A549 (cell line): ENCODE measurements at regions not wholly inside any gene's neighbourhood (a gene's known extent, or its start where the extent isn't known, plus 50 kb on each side); places are given as distances from the start of the nearest gene placed in this dataset.

ENCODE experiments used
- ATAC-seq, 2 experiments: fragments of 200-7000 bp in 1 of 2; fragments of >200 bp in 1 of 2; cut with Nextera tagmentation in 1 of 2; cut with Tn5 transposase in 1 of 2; 3 replicates each; pipeline versions ENCODE4 v1.8.0 to v1.9.1; 2018 to 2020; ENCODE audit warnings: mild to moderate bottlenecking in 1 of 2, moderate library complexity in 1 of 2
- CTCF ChIA-PET: fragments of 300-600 bp; sonication (Branson Sonifier 250); formaldehyde crosslinking; extraction: SDS; loops from one replicate; lab custom pipeline; 2021; ENCODE audit warnings: antibody characterized with exemption, inconsistent platforms; lab: Yijun Ruan, JAX
- POLR2A ChIA-PET: fragments of 350-600 bp; formaldehyde crosslinking; extraction: SDS; loops from one replicate; lab custom pipeline; 2021; ENCODE audit warnings: antibody characterized with exemption, inconsistent platforms; lab: Yijun Ruan, JAX
- DNase-seq, 2 experiments: peaks; one replicate each; pipeline versions ENCODE4 v3.0.0 to v3.0.0-alpha.2; 2011 to 2016; ENCODE audit warnings: low read depth in 1 of 2, low spot score in 1 of 2
- FAIRE-seq: peaks from 2 replicates; lab custom pipeline; 2011; peaks lifted over from hg19 to GRCh38; lab: Jason Lieb, UNC
- H3K27ac ChIP-seq, 2 experiments: fragments of >200 bp; sonication (Bioruptor Twin); formaldehyde crosslinking; 3 replicates each; pipeline ENCODE4 v1.5.1; 2016 to 2017
- H3K4me1 ChIP-seq: fragments of >200 bp; sonication (Bioruptor Twin); formaldehyde crosslinking; 3 replicates; pipeline ENCODE4 v1.6.1; 2016
- H3K4me2 ChIP-seq: fragments of >200 bp; sonication (Bioruptor Twin); formaldehyde crosslinking; 3 replicates; pipeline ENCODE4 v1.6.1; 2016
- H3K4me3 ChIP-seq: fragments of >200 bp; sonication (Bioruptor Twin); formaldehyde crosslinking; 3 replicates; pipeline ENCODE4 v1.5.1; 2016
- H3K9me3 ChIP-seq: fragments of >200 bp; sonication (Bioruptor Twin); formaldehyde crosslinking; 3 replicates; pipeline ENCODE4 v1.6.1; 2016
- CBX2 ChIP-seq: fragments of 200-600 bp; sonication (generic); IDR thresholded peaks from 2 replicates; pipeline ENCODE4 v1.6.1; 2016; ENCODE audit warnings: low read depth, mild to moderate bottlenecking, borderline replicate concordance
- CBX8 ChIP-seq: fragments of 200-600 bp; sonication (generic); IDR thresholded peaks from 2 replicates; pipeline ENCODE4 v1.6.1; 2016
- CTCF ChIP-seq: fragments of >200 bp; sonication (Bioruptor Twin); formaldehyde crosslinking; IDR thresholded peaks from 3 replicates; pipeline ENCODE4 v1.5.1; 2016
- E2F6 ChIP-seq: IDR thresholded peaks from 2 replicates; pipeline ENCODE4 v1.6.1; 2012; ENCODE audit warnings: low read depth, borderline replicate concordance
- EHF ChIP-seq: fragments of 250-450 bp; sonication (Bioruptor Pico); IDR thresholded peaks from 2 replicates; pipeline ENCODE4 v1.5.0; 2020; ENCODE audit warnings: mild to moderate bottlenecking
- EHMT2 ChIP-seq: fragments of 200-600 bp; sonication (generic); IDR thresholded peaks from 2 replicates; pipeline ENCODE4 v1.6.1; 2016; ENCODE audit warnings: antibody characterized with exemption, low read depth, mild to moderate bottlenecking, moderate library complexity
- ELK1 ChIP-seq: fragments of 150-350 bp; IDR thresholded peaks from 2 replicates; pipeline ENCODE4 v1.6.1; 2014; ENCODE audit warnings: low read depth, mild to moderate bottlenecking, low read length
- FOSL2 ChIP-seq, 2 experiments: fragments of 450-650 bp in 1 of 2; fragments of >200 bp in 1 of 2; sonication (Bioruptor Twin) in 1 of 2; formaldehyde crosslinking; IDR thresholded peaks; 2 replicates each; pipeline versions ENCODE4 v1.5.0 to v1.6.1; 2016 to 2020; ENCODE audit warnings: mild to moderate bottlenecking in 1 of 2, moderate library complexity in 1 of 2
- KDM5A ChIP-seq: fragments of 200-600 bp; sonication (generic); IDR thresholded peaks from 2 replicates; pipeline ENCODE4 v1.6.1; 2016; ENCODE audit warnings: antibody characterized with exemption, mild to moderate bottlenecking
- MAFK ChIP-seq: fragments of 450-650 bp; IDR thresholded peaks from 2 replicates; pipeline ENCODE4 v1.6.1; 2014; ENCODE audit not compliant: partially characterized antibody
- NFE2L2 ChIP-seq: fragments of 150-350 bp; conservative IDR thresholded peaks from 2 replicates; pipeline ENCODE4 v1.6.1; 2014; ENCODE audit warnings: low read length
- POLR2A ChIP-seq: IDR thresholded peaks from 2 replicates; pipeline ENCODE4 v1.6.1; 2012; ENCODE audit warnings: mild to moderate bottlenecking, low read length
- POLR2AphosphoS2 ChIP-seq: conservative IDR thresholded peaks from 2 replicates; pipeline ENCODE4 v1.6.1; 2012; ENCODE audit warnings: low read length, improper control_type of control experiment, inconsistent platforms
- RARB ChIP-seq: fragments of 250-450 bp; sonication (Bioruptor Pico); IDR thresholded peaks from 2 replicates; pipeline ENCODE4 v1.8.0; 2021; ENCODE audit warnings: mild to moderate bottlenecking, moderate library complexity
- SMC3 ChIP-seq: fragments of >200 bp; sonication (Bioruptor Twin); formaldehyde crosslinking; IDR thresholded peaks from 3 replicates; pipeline ENCODE4 v1.6.1; 2018; ENCODE audit warnings: inconsistent platforms
- ZC3H11A ChIP-seq: fragments of 450-650 bp; IDR thresholded peaks from 2 replicates; pipeline ENCODE4 v1.6.1; 2014; ENCODE audit warnings: antibody characterized with exemption, mild to moderate bottlenecking
- ZNF302 ChIP-seq: fragments of 250-450 bp; sonication (Bioruptor Pico); IDR thresholded peaks from 2 replicates; pipeline ENCODE4 v1.9.0; 2021; ENCODE audit warnings: inconsistent platforms, mild to moderate bottlenecking, moderate library complexity
- ZSCAN20 ChIP-seq: fragments of 250-450 bp; sonication (Bioruptor Pico); IDR thresholded peaks from 2 replicates; pipeline ENCODE4 v1.8.0; 2022; ENCODE audit warnings: mild to moderate bottlenecking, moderate library complexity
- WGBS: methylation state at CpG from one replicate; pipeline ENCODE4 v1.1.6; 2017; ENCODE audit errors: missing lambda C conversion rate; 5-methylcytosine and 5-hydroxymethylcytosine counted together

GRCh38 chr7:51693258-51693657 is 376.6 kb upstream of the COBL start:
- Histone ChIP-seq H3K4me2 (no peak overlapping the region), H3K4me3 (no peak overlapping the region), H3K27ac (no peak overlapping the region), H3K9me3 (no peaks in the 10 kb centered on the region), H3K4me1 (no peaks in the 10 kb centered on the region)
- POLR2A ChIA-PET, result no interaction called here
- CTCF ChIA-PET, result no interaction called here
- FAIRE-seq (no peak), DNase-seq (no peak), ATAC-seq (no peak)
- WGBS, result 3% methylated on average over 5 of the region's 5 CpGs
- TF ChIP-seq KDM5A (no peak), ZNF302 (CRISPR knock-in tag) (no peak), ZC3H11A (no peak), SMC3 (no peak), ELK1 (no peak), CTCF (no peak), CBX8 (no peak), EHMT2 (no peak), E2F6 (no peak), ZSCAN20 (CRISPR knock-in tag) (no peak), NFE2L2 (no peak), POLR2AphosphoS2 (no peak), FOSL2 (IDR thresholded peaks at IDR 0.05) (no peak), FOSL2 (CRISPR knock-in tag; IDR thresholded peaks at IDR 0.05) (no peak), EHF (CRISPR knock-in tag) (no peak), POLR2A (no peak), CBX2 (no peak)

GRCh38 chr7:51689547-51689946 is 372.9 kb upstream of the COBL start:
- FAIRE-seq (no peak), ATAC-seq (no peak), DNase-seq (no peak)
- WGBS, result 36% methylated on average over 3 of the region's 3 CpGs
- Histone ChIP-seq H3K4me2 (no peak overlapping the region), H3K4me1 (no peaks in the 10 kb centered on the region), H3K9me3 (no peaks in the 10 kb centered on the region), H3K27ac (no peak overlapping the region), H3K4me3 (no peak overlapping the region)
- CTCF ChIA-PET, result no interaction called here
- POLR2A ChIA-PET, result no interaction called here
- TF ChIP-seq MAFK (peak; percentile 51), RARB (CRISPR knock-in tag) (no peak)

GRCh38 chr7:51685794-51686193 is 369.2 kb upstream of the COBL start:
- ChIA-PET POLR2A (no interaction called here), CTCF (no interaction called here)
- Histone ChIP-seq H3K27ac (no peak overlapping the region), H3K4me3 (no peak overlapping the region), H3K9me3 (no peaks in the 10 kb centered on the region), H3K4me2 (no peak overlapping the region), H3K4me1 (no peaks in the 10 kb centered on the region)
- 22% methylated on average over 4 of the region's 4 CpGs for WGBS
- no peak for DNase-seq
- no peak for FAIRE-seq
- TF ChIP-seq NFE2L2, result no peak
- TF ChIP-seq MAFK, result peak; percentile 70
- ATAC-seq, result no peak
